ENCODE measurements at regions not wholly inside any gene's neighbourhood (a gene's known extent, or its start where the extent isn't known, plus 50 kb on each side); places are given as distances from the start of the nearest gene placed in this dataset.

DNA sequence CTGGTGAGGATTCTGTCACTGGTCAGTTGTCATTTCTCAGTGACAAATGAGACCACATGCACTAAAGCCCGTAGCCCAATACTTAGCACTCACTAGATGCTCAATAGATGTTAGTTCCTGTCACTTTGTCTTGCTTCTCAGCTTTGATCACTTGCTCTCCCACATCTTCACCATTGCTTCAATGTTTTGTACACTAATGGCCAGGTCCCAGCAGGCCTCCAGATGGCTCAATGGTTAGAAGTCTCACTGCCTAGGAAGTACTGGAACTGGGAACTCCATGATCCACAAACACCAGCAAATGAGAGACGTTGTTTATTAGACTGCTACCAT is 502.8 kb upstream of the JARID2 start:
- ATAC-seq (no peak), DNase-seq (ENCODE audit: low read depth, low spot score) (no peak)
- ChIA-PET POLR2A (no interaction called here), CTCF (no interaction called here)
- Histone ChIP-seq H3K36me3 (ENCODE audit: control insufficient read depth, insufficient read depth, low read length) (no peaks in the 10 kb centered on the region), H3K4me3 (ENCODE audit: low read depth in 2 of 2, low read length in 2 of 2) (no peak overlapping the region), H3K9me3 (ENCODE audit: control insufficient read depth, insufficient read depth, low read depth, low read length) (no peaks in the 10 kb centered on the region), H3K27ac (ENCODE audit: low read length) (no peak overlapping the region), H3K27me3 (ENCODE audit: control insufficient read depth, insufficient read depth, low read length) (0 out of 2 replicates have a peak, but pooled peaks cover 2% of the 10 kb centered on the region), H3K4me1 (ENCODE audit: control insufficient read depth, insufficient read depth, low read length) (no peaks in the 10 kb centered on the region)
- intact Hi-C loops (cut with micrococcal nuclease; ENCODE audit: unreplicated experiment), result no loop called here
- TF ChIP-seq POLR2AphosphoS5 (IDR thresholded peaks at IDR 0.05; ENCODE audit: low read depth, low read length) (no peak), SIN3A (IDR thresholded peaks at IDR 0.05; ENCODE audit: borderline replicate concordance, insufficient read depth, low read depth, low read length) (no peak)
- TF ChIP-seq, protein P1, sequence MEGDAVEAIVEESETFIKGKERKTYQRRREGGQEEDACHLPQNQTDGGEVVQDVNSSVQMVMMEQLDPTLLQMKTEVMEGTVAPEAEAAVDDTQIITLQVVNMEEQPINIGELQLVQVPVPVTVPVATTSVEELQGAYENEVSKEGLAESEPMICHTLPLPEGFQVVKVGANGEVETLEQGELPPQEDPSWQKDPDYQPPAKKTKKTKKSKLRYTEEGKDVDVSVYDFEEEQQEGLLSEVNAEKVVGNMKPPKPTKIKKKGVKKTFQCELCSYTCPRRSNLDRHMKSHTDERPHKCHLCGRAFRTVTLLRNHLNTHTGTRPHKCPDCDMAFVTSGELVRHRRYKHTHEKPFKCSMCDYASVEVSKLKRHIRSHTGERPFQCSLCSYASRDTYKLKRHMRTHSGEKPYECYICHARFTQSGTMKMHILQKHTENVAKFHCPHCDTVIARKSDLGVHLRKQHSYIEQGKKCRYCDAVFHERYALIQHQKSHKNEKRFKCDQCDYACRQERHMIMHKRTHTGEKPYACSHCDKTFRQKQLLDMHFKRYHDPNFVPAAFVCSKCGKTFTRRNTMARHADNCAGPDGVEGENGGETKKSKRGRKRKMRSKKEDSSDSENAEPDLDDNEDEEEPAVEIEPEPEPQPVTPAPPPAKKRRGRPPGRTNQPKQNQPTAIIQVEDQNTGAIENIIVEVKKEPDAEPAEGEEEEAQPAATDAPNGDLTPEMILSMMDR (IDR thresholded peaks at IDR 0.05), result no peak
- in situ Hi-C loops (cut with HindIII; ENCODE audit: low pct_unique_long_range_greater_than_20kb, low sequenced_read_pairs), result no loop called here
- BruUV-seq (replicated peaks), result no TSS peak

DNA sequence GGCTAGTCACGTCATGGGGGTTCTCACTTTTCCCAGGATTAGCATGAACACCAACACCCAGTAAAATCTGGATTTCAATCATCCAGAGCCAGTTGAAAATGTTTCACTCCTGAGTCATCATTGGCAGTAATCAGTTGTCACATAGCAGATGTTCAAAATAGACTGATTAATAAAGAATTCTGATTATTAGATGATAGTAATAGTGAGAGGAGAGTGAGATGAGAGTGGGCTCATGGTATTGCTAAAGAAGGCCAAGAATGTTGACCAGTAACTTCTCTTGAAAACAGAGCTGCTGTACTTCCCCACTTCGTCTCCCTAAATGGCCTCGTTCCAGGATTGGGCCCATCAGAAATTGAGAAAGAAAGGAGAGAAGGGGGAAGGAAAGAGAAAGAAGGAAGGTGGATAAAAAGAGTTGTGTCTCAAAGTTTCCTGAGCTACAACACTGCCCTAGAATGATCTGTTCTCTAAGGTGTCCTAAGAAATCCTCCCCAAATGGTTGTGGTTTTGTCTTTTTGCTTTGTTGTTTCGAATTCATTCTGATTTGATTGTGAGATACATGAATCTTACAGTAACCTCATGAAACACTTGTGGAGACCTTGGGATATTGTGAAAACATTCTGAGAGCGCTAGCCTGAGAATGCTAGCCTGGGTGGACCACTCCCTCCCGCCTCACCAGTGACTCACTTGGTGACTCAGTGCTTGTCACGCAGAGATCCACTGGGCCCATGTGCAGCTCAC is 502.2 kb upstream of the JARID2 start:
- POLR2A ChIA-PET, result no interaction called here
- BruUV-seq (replicated peaks), result no TSS peak
- TF ChIP-seq SIN3A (IDR thresholded peaks at IDR 0.05; ENCODE audit: borderline replicate concordance, insufficient read depth, low read depth, low read length), result no peak
- no peak for TF ChIP-seq POLR2AphosphoS5 (IDR thresholded peaks at IDR 0.05; ENCODE audit: low read depth, low read length)
- TF ChIP-seq, protein P2, sequence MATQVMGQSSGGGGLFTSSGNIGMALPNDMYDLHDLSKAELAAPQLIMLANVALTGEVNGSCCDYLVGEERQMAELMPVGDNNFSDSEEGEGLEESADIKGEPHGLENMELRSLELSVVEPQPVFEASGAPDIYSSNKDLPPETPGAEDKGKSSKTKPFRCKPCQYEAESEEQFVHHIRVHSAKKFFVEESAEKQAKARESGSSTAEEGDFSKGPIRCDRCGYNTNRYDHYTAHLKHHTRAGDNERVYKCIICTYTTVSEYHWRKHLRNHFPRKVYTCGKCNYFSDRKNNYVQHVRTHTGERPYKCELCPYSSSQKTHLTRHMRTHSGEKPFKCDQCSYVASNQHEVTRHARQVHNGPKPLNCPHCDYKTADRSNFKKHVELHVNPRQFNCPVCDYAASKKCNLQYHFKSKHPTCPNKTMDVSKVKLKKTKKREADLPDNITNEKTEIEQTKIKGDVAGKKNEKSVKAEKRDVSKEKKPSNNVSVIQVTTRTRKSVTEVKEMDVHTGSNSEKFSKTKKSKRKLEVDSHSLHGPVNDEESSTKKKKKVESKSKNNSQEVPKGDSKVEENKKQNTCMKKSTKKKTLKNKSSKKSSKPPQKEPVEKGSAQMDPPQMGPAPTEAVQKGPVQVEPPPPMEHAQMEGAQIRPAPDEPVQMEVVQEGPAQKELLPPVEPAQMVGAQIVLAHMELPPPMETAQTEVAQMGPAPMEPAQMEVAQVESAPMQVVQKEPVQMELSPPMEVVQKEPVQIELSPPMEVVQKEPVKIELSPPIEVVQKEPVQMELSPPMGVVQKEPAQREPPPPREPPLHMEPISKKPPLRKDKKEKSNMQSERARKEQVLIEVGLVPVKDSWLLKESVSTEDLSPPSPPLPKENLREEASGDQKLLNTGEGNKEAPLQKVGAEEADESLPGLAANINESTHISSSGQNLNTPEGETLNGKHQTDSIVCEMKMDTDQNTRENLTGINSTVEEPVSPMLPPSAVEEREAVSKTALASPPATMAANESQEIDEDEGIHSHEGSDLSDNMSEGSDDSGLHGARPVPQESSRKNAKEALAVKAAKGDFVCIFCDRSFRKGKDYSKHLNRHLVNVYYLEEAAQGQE (IDR thresholded peaks at IDR 0.05; ENCODE audit: insufficient read depth in 1 of 2, low read depth in 2 of 2, low read length in 1 of 2), result no peak
- TF ChIP-seq TCF7L2 (IDR thresholded peaks at IDR 0.05; ENCODE audit: low read depth, low read length), result no peak
- TF ChIP-seq, protein P1 (IDR thresholded peaks at IDR 0.05), result no peak
- in situ Hi-C loops (cut with HindIII; ENCODE audit: low pct_unique_long_range_greater_than_20kb, low sequenced_read_pairs), result no loop called here
- Histone ChIP-seq H3K4me1 (ENCODE audit: control insufficient read depth, insufficient read depth, low read length) (no peaks in the 10 kb centered on the region), H3K9me3 (ENCODE audit: control insufficient read depth, insufficient read depth, low read depth, low read length) (no peaks in the 10 kb centered on the region), H3K4me3 (ENCODE audit: low read depth in 2 of 2, low read length in 2 of 2) (no peak overlapping the region), H3K27me3 (ENCODE audit: control insufficient read depth, insufficient read depth, low read length) (0 out of 2 replicates have a peak, but pooled peaks cover 2% of the 10 kb centered on the region), H3K27ac (ENCODE audit: low read length) (no peak overlapping the region), H3K36me3 (ENCODE audit: control insufficient read depth, insufficient read depth, low read length) (no peaks in the 10 kb centered on the region)
- ATAC-seq (0 out of 2 replicates have a peak, but pooled peaks have one; percentile 78), DNase-seq (ENCODE audit: low read depth, low spot score) (peak; percentile 74)
- CTCF ChIA-PET, result no interaction called here
- intact Hi-C loops (cut with micrococcal nuclease; ENCODE audit: unreplicated experiment), result no loop called here
